ENCODE measurements at regions not wholly inside any gene's neighbourhood (a gene's known extent, or its start where the extent isn't known, plus 50 kb on each side); places are given as distances from the start of the nearest gene placed in this dataset.

DNA sequence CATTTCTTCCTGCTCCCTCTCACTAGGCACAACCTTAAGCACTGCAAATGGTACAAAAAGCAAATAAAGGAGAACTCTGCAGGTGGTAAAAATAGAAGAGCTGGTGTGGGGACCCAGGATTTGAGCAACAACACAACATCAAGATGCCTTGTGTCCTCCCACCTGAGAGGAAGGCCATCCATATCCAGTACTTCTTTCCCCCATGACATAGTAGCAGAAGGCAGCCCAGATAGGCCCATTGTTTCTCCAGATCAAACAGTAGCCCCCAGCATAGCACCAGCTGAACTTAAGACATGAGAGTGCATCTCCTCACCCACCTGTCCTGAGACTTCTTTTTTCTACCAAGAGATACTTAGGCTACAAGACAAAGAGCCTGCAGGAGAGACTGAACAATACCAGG, 180.5 kb downstream of the GOLGA6L6 start:
- TF ChIP-seq, protein P1, sequence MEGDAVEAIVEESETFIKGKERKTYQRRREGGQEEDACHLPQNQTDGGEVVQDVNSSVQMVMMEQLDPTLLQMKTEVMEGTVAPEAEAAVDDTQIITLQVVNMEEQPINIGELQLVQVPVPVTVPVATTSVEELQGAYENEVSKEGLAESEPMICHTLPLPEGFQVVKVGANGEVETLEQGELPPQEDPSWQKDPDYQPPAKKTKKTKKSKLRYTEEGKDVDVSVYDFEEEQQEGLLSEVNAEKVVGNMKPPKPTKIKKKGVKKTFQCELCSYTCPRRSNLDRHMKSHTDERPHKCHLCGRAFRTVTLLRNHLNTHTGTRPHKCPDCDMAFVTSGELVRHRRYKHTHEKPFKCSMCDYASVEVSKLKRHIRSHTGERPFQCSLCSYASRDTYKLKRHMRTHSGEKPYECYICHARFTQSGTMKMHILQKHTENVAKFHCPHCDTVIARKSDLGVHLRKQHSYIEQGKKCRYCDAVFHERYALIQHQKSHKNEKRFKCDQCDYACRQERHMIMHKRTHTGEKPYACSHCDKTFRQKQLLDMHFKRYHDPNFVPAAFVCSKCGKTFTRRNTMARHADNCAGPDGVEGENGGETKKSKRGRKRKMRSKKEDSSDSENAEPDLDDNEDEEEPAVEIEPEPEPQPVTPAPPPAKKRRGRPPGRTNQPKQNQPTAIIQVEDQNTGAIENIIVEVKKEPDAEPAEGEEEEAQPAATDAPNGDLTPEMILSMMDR (IDR thresholded peaks at IDR 0.05; ENCODE audit: insufficient read depth, low read depth, low read length): no peak
- Histone ChIP-seq H3K27me3 (ENCODE audit: control insufficient read depth, insufficient read depth, low read length) (no peaks in the 10 kb centered on the region), H3K4me3 (ENCODE audit: low read depth, low read length) (no peak overlapping the region), H3K36me3 (ENCODE audit: control insufficient read depth, insufficient read depth, low read length) (no peaks in the 10 kb centered on the region)
- DNase-seq (ENCODE audit: low read depth): no peak
- CTCF ChIA-PET: no interaction called here
- POLR2A ChIA-PET: no interaction called here

DNA sequence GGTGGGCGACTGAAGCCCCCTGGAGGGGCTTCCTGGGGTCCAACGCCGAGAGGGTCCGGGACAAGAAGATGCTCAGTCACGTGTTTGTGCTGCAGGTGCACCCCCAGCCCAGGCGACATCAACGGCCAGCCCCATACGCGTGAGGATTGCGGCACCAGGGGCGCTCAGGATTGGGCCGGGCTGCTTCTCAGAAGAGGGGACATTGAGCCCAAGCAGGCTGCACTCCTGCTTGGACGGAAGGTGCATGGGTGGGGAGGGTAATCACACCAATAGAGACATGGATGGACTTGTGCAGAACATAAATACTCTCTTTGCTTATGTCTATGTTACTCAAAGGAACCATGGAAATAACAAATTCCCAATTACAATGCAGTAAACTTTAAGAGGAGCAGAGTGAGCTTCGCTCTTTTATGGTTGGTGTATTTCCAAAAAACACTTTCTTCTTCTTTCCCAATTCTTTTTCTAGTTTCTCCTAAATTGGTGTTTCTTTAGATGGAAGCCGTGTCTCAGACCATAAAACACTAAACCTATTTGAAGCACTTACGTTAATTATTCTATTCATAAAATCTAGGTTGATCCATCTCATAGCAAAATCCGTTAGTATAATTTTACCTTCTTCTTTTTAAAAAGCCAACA, 182.7 kb downstream of the GOLGA6L6 start:
- CTCF ChIA-PET: no interaction called here
- Histone ChIP-seq H3K4me3 (ENCODE audit: low read depth, low read length) (no peak overlapping the region), H3K27me3 (ENCODE audit: control insufficient read depth, insufficient read depth, low read length) (no peaks in the 10 kb centered on the region), H3K36me3 (ENCODE audit: control insufficient read depth, insufficient read depth, low read length) (no peaks in the 10 kb centered on the region)
- TF ChIP-seq, protein P1 (IDR thresholded peaks at IDR 0.05; ENCODE audit: insufficient read depth, low read depth, low read length): no peak
- POLR2A ChIA-PET: no interaction called here
- DNase-seq (ENCODE audit: low read depth): no peak

DNA sequence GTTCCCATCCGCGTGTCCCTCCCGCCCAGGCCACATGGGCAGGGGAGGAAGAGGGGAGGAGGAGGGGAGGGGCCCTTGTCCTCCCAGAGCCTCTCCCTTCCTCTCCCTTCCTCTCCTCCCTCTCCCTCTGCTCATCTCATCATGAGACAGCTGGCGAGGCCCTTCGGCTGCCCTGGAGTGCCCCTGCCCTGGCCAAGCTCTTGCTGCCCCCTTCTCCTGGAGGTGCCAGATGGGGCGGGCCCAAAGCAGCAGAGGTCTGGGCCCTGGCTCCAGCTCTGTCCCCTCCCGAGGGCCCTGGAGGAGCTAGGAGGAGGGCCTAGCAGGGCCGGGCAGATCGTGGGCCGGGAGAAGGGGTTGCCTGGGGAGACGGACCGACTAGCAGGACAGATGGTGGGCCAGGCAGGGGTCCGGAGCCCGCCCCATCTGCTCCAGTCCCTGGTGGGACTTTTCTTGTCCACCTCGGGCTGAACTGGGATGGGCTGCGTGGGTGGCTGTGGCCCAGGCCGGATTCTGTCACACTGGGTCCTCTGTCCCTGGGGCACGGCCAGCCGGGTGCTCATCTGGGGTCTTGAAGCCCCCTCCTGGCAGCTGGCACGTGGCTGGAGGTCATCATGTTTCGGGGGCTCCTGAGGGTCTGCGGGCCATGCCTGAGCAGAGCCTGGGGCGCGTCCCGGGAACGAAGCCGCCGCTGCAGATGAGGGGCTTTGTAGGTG, 183.4 kb downstream of the GOLGA6L6 start:
- Histone ChIP-seq H3K36me3 (ENCODE audit: control insufficient read depth, insufficient read depth, low read length) (no peaks in the 10 kb centered on the region), H3K27me3 (ENCODE audit: control insufficient read depth, insufficient read depth, low read length) (no peaks in the 10 kb centered on the region), H3K4me3 (ENCODE audit: low read depth, low read length) (no peak overlapping the region)
- ChIA-PET POLR2A (no interaction called here), CTCF (no interaction called here)
- DNase-seq (ENCODE audit: low read depth): no peak
- TF ChIP-seq, protein P1 (IDR thresholded peaks at IDR 0.05; ENCODE audit: insufficient read depth, low read depth, low read length): no peak

DNA sequence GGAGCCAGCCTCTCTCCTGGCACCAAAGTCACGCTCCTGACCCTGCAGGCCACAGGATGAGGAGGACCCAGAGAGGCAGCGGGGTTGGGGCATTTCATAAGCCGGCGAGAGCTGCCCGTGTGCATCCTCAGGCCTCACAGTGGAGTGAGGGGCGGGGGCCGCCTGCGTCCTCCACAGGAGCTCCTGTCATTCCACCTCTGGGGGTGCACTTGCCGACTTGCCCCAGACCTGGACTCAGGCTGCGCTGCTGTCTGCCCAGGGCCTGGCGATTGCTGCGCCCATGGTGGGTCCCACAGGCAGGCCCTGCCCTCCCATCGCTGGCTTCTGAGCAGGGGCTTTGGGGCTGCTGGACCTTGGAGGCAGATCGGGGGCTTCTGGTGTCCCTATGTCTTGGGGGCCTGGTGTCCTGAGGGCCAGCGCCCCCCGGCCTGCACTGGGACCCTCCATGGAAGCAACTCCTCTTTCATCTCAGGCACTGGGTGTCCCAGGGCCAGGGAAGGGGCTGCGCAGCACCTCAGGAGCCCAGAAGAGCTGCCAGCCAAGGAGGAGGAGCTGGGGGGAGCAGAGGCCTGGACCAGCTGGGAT, 184.0 kb downstream of the GOLGA6L6 start:
- CTCF ChIA-PET: no interaction called here

DNA sequence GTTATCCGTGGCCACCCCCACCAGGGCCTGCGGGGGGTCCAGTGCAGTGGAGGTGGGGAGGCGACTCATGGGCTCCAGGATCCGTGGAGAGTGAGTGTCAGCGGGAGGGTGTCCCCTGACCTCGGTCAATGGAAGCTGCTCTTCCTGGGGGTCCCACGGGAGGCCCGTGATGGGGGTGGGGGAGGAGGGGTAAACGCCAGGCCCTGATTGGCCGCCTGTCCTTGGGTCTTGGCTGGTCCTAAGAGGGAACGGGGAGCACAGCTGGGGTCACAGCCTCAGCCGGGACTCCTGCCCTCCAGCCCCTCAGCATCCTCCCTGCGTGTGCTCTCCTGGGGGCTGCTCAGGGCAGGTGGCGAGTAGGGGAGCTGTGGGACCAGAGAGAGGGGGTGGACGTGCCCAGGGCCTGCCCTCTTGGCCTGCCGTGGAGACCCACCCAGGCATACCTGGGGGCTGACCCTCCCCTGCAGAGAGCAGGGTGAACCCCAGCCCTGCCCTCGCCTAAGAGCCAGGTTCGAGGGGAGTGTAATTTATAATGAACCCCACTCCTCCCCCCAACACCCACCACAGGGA, 184.6 kb downstream of the GOLGA6L6 start:
- H3K36me3 ChIP-seq (ENCODE audit: control insufficient read depth, insufficient read depth, low read length): no peaks in the 10 kb centered on the region
- H3K27me3 ChIP-seq (ENCODE audit: control insufficient read depth, insufficient read depth, low read length): no peaks in the 10 kb centered on the region
- CTCF ChIA-PET: no interaction called here
- TF ChIP-seq, protein P1 (IDR thresholded peaks at IDR 0.05; ENCODE audit: insufficient read depth, low read depth, low read length): no peak
- no peak overlapping the region for H3K4me3 ChIP-seq (ENCODE audit: low read depth, low read length)
- no peak for DNase-seq (ENCODE audit: low read depth)
- POLR2A ChIA-PET: no interaction called here

More for the DNA sequence above, 184.0 kb downstream of the GOLGA6L6 start:
- H3K4me3 ChIP-seq (ENCODE audit: low read depth, low read length): no peak overlapping the region
- no peaks in the 10 kb centered on the region for H3K27me3 ChIP-seq (ENCODE audit: control insufficient read depth, insufficient read depth, low read length)
- H3K36me3 ChIP-seq (ENCODE audit: control insufficient read depth, insufficient read depth, low read length): no peaks in the 10 kb centered on the region
- TF ChIP-seq, protein P1 (IDR thresholded peaks at IDR 0.05; ENCODE audit: insufficient read depth, low read depth, low read length): no peak
- no peak for DNase-seq (ENCODE audit: low read depth)
- POLR2A ChIA-PET: no interaction called here

Data from BJ (cell line).